GM10266 (cell line): ENCODE measurements at regions not wholly inside any gene's neighbourhood (a gene's known extent, or its start where the extent isn't known, plus 50 kb on each side); places are given as distances from the start of the nearest gene placed in this dataset.

ENCODE experiments used
- DNase-seq: peaks from one replicate; pipeline ENCODE4 v3.0.0; 2012; ENCODE audit errors: extremely low spot score
- CTCF ChIP-seq: IDR thresholded peaks from 2 replicates; pipeline ENCODE4 v1.5.1; 2012; ENCODE audit warnings: mild to moderate bottlenecking, low read depth; ENCODE audit not compliant: control insufficient read depth, insufficient read depth; ENCODE audit errors: missing control alignments

- DNase-seq = no peak
- TF ChIP-seq CTCF = no peak
Observed at GRCh38 chr6:50922579-50923525, 104.2 kb downstream of the TFAP2B start.

- no peak for TF ChIP-seq CTCF
- DNase-seq = no peak
Observed at GRCh38 chr6:50924758-50925157, 106.1 kb downstream of the TFAP2B start.

- no peak for TF ChIP-seq CTCF
- DNase-seq = no peak
Observed at GRCh38 chr6:50925548-50925947, 106.9 kb downstream of the TFAP2B start.

- TF ChIP-seq CTCF = no peak
- no peak for DNase-seq
Observed at GRCh38 chr6:50925981-50926380, 107.3 kb downstream of the TFAP2B start.

- TF ChIP-seq CTCF = no peak
- no peak for DNase-seq
Observed at GRCh38 chr6:50927800-50928199, 109.1 kb downstream of the TFAP2B start.

GRCh38 chr6:50929323-50929722 lies 110.7 kb downstream of the TFAP2B start:
- DNase-seq = no peak
- TF ChIP-seq CTCF = no peak

GRCh38 chr6:50935442-50935841 lies 116.8 kb downstream of the TFAP2B start:
- no peak for TF ChIP-seq CTCF
- DNase-seq = no peak
